Heart left ventricle (tissue), 16 donors: ENCODE measurements at regions not wholly inside any gene's neighbourhood (a gene's known extent, or its start where the extent isn't known, plus 50 kb on each side); places are given as distances from the start of the nearest gene placed in this dataset.

Experiments
- ATAC-seq, 4 donors: fragments of 200-7000 bp; cut with Tn5 transposase; one replicate each; pipeline ENCODE4 v1.9.1; 2020 to 2022; ENCODE audit warnings: moderate library complexity in 4 of 4, mild to moderate bottlenecking in 3 of 4, moderate number of reproducible peaks in 1 of 4
- DNase-seq, 5 donors: peaks; one replicate each; pipeline ENCODE4 v3.0.0-alpha.2; 2020
- H3K27ac ChIP-seq, 12 donors: fragments of 200-600 bp; sonication (generic) in 4 of 12; one replicate each; pipeline versions ENCODE4 v1.5.0 to v1.8.0; 2016 to 2022; ENCODE audit warnings: mild to moderate bottlenecking in 2 of 12
- H3K27me3 ChIP-seq, 9 donors: fragments of 200-600 bp; sonication (generic) in 2 of 9; one replicate each; pipeline versions ENCODE4 v1.5.1 to v1.8.0; 2016 to 2022; ENCODE audit warnings: mild to moderate bottlenecking in 3 of 9
- H3K36me3 ChIP-seq, 9 donors: fragments of 200-600 bp; sonication (generic) in 2 of 9; one replicate each; pipeline versions ENCODE4 v1.5.0 to v1.8.0; 2018 to 2022; ENCODE audit warnings: mild to moderate bottlenecking in 2 of 9
- H3K4me1 ChIP-seq, 12 donors: fragments of 200-600 bp; sonication (generic) in 4 of 12; one replicate each; pipeline versions ENCODE4 v1.5.0 to v1.8.0; 2016 to 2022; ENCODE audit warnings: mild to moderate bottlenecking in 3 of 12
- H3K4me3 ChIP-seq, 12 donors: fragments of 200-600 bp; sonication (generic) in 4 of 12; one replicate each; pipeline versions ENCODE4 v1.5.0 to v1.8.0; 2017 to 2022; ENCODE audit warnings: mild to moderate bottlenecking in 9 of 12, moderate library complexity in 4 of 12
- H3K9me3 ChIP-seq, 12 donors: fragments of 200-600 bp; sonication (generic) in 4 of 12; one replicate each; pipeline versions ENCODE4 v1.5.0 to v1.8.0; 2016 to 2022; ENCODE audit warnings: mild to moderate bottlenecking in 1 of 12
- POLR2A ChIP-seq, 2 donors: fragments of 450-650 bp; IDR thresholded peaks; one replicate each; pipeline ENCODE4 v1.6.1; 2017; ENCODE audit warnings: antibody characterized with exemption in 2 of 2, mild to moderate bottlenecking in 2 of 2, moderate library complexity in 2 of 2
- WGBS, 4 donors: extraction: QIAGEN DNeasy Blood & Tissue Kit in 2 of 4; methylation state at CpG; one replicate each; pipeline versions ENCODE4 v1.1.5 to v1.1.7; 2013 to 2018; 5-methylcytosine and 5-hydroxymethylcytosine counted together
- intact Hi-C, 10 donors: fragments of 100-400 bp; cut with DNase I; formaldehyde crosslinking; loops; one replicate each; pipeline versions ENCODE4 v1.11.1 to v1.14.2; 2022
- TF ChIP-seq, protein P1 (sequence below), 12 donors: fragments of 200-600 bp; sonication (generic) in 4 of 12; IDR thresholded peaks; one replicate each; pipeline versions ENCODE4 v1.5.0 to v1.8.0; 2018 to 2022; ENCODE audit warnings: antibody characterized with exemption in 12 of 12, mild to moderate bottlenecking in 5 of 12
- donor health status: ischemic (EF 13 %, LVEDD 7.1; RV severe dilation, severe dysfunction).
- donor health status: healthy with polysubstance abuse.
- donor health status: DM: no; HTN: yes; CAD: no.
- donor health status: DM: no; HTN: no; CAD: no.
- donor health status: ischemic (EF 25% LVEDD 6.9; RV normal size, moderate dysfunction).
- donor health status: ischemic (EF 25% LVEDD 5.7; RV mildly dilated, moderate dysfunction).
- donor health status: healthy.
- donor health status: DM: yes; HTN: yes; CAD: no.
- donor health status: ischemic (EF 35%, LVEDD 5.7; RV mildly dilated, moderate dysfunction).
- donor health status: nonischemic (EF 11% LVEDD 7.7; RV severe dilation, severe dysfunction).
- donor health status: DM: yes; HTN: yes; CAD: no.
- donor health status: PGD.
- donor health status: ischemic (EF 29% LVEDD 5.4; RV normal size, mild dysfunction).
- donor health status: nonischemic (EF 23%, LVEDD 6.1; RV moderate dilation, normal function).

DNA sequence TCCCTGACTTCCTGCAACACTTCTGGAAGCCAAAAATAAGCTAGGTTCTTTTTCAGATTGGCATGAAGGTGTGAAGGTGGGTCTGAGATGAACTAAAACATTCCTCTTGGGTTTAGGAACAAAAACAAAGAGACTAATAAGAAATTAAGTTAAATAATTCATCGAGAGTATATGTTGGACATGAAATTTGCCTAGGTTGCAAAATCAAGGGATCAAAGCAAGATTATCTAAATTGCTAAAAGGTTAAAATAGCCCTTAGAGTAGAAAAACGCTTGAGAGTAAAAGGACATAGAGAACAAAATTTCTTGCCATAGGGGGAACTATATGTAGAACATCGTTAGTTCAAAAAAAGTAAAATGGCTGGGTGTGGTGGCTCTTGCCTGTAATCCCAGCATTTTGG, 845.9 kb upstream of the NXPH2 start:
- Histone ChIP-seq H3K27ac (no peak overlapping the region), H3K9me3 (no peaks in the 10 kb centered on the region), H3K4me3 (no peak overlapping the region), H3K27me3 (no peaks in the 10 kb centered on the region), H3K36me3 (no peaks in the 10 kb centered on the region), H3K4me1 (no peaks in the 10 kb centered on the region)
- WGBS, 4 donors, result 82 to 90% (median 87%) methylated on average over 3 of the region's 3 CpGs
- TF ChIP-seq, protein P1, sequence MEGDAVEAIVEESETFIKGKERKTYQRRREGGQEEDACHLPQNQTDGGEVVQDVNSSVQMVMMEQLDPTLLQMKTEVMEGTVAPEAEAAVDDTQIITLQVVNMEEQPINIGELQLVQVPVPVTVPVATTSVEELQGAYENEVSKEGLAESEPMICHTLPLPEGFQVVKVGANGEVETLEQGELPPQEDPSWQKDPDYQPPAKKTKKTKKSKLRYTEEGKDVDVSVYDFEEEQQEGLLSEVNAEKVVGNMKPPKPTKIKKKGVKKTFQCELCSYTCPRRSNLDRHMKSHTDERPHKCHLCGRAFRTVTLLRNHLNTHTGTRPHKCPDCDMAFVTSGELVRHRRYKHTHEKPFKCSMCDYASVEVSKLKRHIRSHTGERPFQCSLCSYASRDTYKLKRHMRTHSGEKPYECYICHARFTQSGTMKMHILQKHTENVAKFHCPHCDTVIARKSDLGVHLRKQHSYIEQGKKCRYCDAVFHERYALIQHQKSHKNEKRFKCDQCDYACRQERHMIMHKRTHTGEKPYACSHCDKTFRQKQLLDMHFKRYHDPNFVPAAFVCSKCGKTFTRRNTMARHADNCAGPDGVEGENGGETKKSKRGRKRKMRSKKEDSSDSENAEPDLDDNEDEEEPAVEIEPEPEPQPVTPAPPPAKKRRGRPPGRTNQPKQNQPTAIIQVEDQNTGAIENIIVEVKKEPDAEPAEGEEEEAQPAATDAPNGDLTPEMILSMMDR (IDR thresholded peaks at IDR 0.05), result no peak
- no peak for TF ChIP-seq POLR2A (IDR thresholded peaks at IDR 0.05)
- DNase-seq, result no peak
- ATAC-seq, result no peak
- intact Hi-C loops, result no loop called here

DNA sequence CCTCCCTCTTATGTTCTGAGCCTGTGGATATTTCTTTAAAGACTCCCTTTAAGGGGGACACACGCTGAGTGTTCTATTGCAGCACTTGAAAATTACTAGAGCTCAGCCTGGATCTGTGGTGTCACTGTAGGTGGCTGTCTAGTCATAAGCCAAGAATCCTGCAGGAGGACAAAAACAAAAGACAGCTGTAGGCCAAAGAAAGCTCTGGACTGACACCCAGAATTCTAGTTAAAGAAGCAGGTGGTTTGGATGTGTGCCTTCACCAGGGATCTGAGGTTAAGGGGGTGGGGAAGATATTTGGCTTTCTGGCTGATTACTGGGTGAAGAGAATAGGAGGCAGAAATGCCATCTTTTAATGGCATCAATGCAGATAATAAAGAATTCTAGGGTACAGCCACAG, 842.5 kb upstream of the NXPH2 start:
- Histone ChIP-seq H3K4me1 (no peaks in the 10 kb centered on the region), H3K27ac (no peak overlapping the region), H3K9me3 (peaks cover 0 to 29% (median 11%) of the 10 kb centered on the region in 12 donors), H3K4me3 (no peak overlapping the region), H3K27me3 (no peaks in the 10 kb centered on the region), H3K36me3 (no peaks in the 10 kb centered on the region)
- no peak for TF ChIP-seq POLR2A (IDR thresholded peaks at IDR 0.05)
- TF ChIP-seq, protein P1 (IDR thresholded peaks at IDR 0.05), result no peak
- intact Hi-C loops, result no loop called here
- ATAC-seq (no peak), DNase-seq (no peak)
- 55 to 66% (median 62%) methylated on average over 1 of the region's 1 CpG for WGBS, 4 donors

DNA sequence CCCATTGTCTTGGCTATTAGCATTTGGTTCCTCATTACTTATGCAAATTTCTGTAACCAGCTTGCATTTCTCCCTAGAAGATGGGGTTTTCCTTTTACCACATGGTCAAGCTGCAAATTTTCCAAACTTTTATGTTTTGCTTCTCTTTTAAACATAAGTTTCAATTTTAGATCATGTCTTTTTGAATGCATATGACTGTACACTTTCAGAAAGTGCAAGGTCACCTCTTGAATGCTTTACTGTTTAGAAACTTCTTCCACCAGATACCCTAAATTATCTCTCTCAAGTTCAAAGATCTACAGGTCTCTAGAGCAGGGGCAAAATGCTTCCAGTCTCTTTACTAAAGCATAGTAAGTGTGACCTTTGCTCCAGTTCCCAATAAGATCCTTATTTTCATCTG, 837.6 kb upstream of the NXPH2 start:
- Histone ChIP-seq H3K4me1 (no peaks in the 10 kb centered on the region), H3K9me3 (peaks cover 0 to 37% (median 11%) of the 10 kb centered on the region in 12 donors), H3K36me3 (no peaks in the 10 kb centered on the region), H3K27me3 (no peaks in the 10 kb centered on the region), H3K27ac (no peak overlapping the region), H3K4me3 (no peak overlapping the region)
- TF ChIP-seq, protein P1 (IDR thresholded peaks at IDR 0.05), result no peak
- no peak for TF ChIP-seq POLR2A (IDR thresholded peaks at IDR 0.05)
- ATAC-seq (no peak), DNase-seq (no peak)
- intact Hi-C loops, result no loop called here

DNA sequence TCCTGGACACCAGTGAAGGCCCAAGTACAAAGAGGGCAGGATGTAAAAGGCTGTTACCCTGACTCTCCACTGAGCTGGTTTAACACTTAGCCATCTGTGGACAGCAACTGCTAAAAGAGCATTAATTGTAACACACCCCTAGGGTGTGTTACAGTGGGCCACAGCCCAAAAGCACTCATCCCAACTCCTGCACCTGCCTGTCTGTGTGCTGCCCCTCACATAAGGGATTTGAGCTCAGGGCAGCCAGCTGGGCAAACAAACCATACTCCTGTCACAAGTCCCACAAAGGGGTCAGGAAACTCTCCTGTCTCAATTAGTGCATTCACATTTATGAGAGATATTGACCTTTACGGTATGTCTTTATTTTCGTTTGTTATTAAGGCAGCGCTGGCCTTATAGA, 833.1 kb upstream of the NXPH2 start:
- no peaks in the 10 kb centered on the region for H3K27me3 ChIP-seq
- no peaks in the 10 kb centered on the region for H3K36me3 ChIP-seq
- no peak overlapping the region for H3K4me3 ChIP-seq
- H3K4me1 ChIP-seq, result no peaks in the 10 kb centered on the region
- TF ChIP-seq POLR2A (IDR thresholded peaks at IDR 0.05), result no peak
- TF ChIP-seq, protein P1 (IDR thresholded peaks at IDR 0.05), result no peak
- no peak overlapping the region for H3K27ac ChIP-seq
- DNase-seq, result no peak
- intact Hi-C loops, result no loop called here
- ATAC-seq, result no peak
- 69 to 88% (median 87%) methylated on average over 3 of the region's 3 CpGs for WGBS, 4 donors
- H3K9me3 ChIP-seq, result peaks cover 0 to 22% (median 0%) of the 10 kb centered on the region in 12 donors
